Panc1 (cell line): ENCODE measurements at regions not wholly inside any gene's neighbourhood (a gene's known extent, or its start where the extent isn't known, plus 50 kb on each side); places are given as distances from the start of the nearest gene placed in this dataset.

Experiments used
- CTCF ChIP-seq: fragments of 450-650 bp; IDR thresholded peaks from 2 replicates; pipeline ENCODE4 v1.5.1; 2017; ENCODE audit warnings: mild to moderate bottlenecking
- POLR2AphosphoS5 ChIP-seq: IDR thresholded peaks from 2 replicates; pipeline ENCODE4 v1.6.1; 2012; ENCODE audit warnings: mild to moderate bottlenecking, low read depth, low read length, moderate library complexity

GRCh38 chr3:106068381-106068780 lies 199.6 kb upstream of the CBLB start:
- TF ChIP-seq CTCF (no peak), POLR2AphosphoS5 (no peak)
